GM12875 (cell line): ENCODE measurements at regions not wholly inside any gene's neighbourhood (a gene's known extent, or its start where the extent isn't known, plus 50 kb on each side); places are given as distances from the start of the nearest gene placed in this dataset.
"Not testable (repeated sequence)": the region's sequence is repeated elsewhere in the genome, so short reads cannot be mapped to it uniquely, and the experiment has no call there.

Experiments
- H3K4me3 ChIP-seq: one replicate; pipeline ENCODE4 v1.5.1; 2011; ENCODE audit warnings: low read depth, low read length, control low read depth
- TF ChIP-seq, protein P1 (sequence below): IDR thresholded peaks from 2 replicates; pipeline ENCODE4 v1.5.1; 2011; ENCODE audit warnings: low read depth, mild to moderate bottlenecking, control low read depth, inconsistent platforms, low read length, moderate library complexity, borderline replicate concordance; ENCODE audit not compliant: insufficient read depth

DNA sequence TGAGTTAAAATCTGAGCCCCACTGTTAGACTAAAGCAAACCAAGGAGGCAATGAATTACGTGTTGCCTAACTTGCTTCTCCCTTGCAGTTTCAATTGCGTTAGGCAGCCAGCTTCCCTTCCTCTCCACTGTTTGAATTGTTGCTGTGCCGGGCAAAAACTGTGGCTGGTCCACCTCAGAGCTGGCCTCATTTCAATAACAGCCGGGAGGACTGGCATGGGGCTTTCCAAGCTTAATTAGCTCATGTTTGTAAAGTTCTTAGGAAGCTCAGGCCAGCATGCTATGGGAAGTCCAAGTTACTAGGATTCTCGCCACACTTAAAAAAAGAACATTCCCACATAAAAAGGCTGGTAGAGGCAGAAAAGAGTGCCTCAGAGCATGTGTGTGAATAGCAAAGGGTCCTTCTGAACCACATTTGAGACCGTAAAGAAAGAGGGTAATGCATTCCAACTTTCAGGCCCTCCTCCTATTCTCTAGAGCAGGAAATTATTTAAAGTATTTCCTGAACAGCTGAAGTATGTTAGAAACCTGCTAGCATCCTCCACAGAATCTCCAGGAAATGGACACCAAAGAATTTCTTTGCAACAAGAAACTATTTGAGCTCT lies 79.0 kb upstream of the SMURF2 start:
- TF ChIP-seq, protein P1, sequence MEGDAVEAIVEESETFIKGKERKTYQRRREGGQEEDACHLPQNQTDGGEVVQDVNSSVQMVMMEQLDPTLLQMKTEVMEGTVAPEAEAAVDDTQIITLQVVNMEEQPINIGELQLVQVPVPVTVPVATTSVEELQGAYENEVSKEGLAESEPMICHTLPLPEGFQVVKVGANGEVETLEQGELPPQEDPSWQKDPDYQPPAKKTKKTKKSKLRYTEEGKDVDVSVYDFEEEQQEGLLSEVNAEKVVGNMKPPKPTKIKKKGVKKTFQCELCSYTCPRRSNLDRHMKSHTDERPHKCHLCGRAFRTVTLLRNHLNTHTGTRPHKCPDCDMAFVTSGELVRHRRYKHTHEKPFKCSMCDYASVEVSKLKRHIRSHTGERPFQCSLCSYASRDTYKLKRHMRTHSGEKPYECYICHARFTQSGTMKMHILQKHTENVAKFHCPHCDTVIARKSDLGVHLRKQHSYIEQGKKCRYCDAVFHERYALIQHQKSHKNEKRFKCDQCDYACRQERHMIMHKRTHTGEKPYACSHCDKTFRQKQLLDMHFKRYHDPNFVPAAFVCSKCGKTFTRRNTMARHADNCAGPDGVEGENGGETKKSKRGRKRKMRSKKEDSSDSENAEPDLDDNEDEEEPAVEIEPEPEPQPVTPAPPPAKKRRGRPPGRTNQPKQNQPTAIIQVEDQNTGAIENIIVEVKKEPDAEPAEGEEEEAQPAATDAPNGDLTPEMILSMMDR = no peak
- H3K4me3 ChIP-seq = no peak overlapping the region

DNA sequence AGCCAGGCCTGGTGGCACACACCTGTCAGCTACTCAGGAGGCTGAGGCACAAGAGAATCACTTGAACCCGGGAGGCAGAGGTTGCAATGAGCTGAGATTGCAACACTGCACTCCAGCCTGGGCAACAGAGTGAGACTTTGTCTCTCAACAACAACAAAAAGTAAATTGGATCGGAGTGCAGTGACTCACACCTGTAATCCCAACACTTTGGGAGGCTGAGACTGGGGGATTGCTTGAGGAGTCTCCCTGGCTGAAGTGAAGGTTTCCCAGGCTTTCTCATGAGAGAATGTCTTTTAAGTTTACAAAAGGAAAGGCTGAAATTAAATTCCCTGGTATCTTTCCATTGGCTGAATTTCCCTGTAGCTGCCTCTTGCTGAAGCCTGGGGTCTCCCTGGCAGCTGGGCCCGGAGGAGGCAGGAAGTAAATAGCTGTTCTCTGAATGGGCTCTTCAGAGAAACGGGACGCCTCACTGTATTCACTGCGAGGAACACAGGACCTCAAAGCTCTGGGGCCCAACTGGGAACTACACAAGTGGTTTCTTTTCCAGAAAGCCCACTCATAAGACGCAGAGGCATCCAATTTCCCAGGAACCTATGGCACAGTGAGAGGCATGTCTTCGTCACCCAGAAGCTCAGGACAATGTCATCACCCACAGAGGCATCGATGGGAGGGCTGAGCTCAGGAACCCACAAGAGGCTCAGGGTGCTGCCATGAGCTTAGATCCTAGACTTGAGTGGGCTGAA lies 77.4 kb upstream of the SMURF2 start:
- TF ChIP-seq, protein P1 = no peak
- H3K4me3 ChIP-seq = no peak overlapping the region

DNA sequence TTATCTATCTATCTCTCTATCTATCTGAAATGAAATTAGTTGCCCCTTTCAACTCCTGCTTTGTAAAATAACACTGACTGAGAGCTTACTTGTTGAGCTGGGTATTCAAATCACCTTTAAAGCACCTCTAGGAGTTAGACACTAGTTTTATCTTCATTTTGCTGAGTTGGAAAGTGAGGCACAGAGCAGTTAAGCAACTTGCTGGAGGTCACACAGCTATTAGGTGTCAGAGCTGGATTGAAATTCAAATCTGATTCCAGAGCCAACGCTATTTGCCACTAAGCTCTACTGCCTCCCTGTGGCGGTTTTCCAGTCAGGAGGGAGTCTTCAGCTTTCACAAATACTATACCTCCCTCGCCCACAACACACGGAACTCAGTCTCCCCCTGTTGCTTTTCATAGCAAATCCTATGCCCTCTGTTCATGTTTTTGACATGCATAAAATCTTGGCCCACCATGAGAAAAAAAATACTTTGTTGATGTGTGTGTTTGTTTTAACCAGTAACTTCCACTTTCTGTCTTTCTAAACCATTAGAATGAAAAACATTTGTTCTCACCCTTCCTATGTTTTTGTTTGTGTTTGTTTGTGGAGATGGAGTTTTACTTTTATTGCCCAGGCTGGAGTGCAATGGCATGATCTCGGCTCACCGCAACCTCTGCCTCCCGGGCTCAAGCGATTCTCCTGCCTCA lies 74.8 kb upstream of the SMURF2 start:
- TF ChIP-seq, protein P1 = peak; percentile 54
- H3K4me3 ChIP-seq = no peak overlapping the region

DNA sequence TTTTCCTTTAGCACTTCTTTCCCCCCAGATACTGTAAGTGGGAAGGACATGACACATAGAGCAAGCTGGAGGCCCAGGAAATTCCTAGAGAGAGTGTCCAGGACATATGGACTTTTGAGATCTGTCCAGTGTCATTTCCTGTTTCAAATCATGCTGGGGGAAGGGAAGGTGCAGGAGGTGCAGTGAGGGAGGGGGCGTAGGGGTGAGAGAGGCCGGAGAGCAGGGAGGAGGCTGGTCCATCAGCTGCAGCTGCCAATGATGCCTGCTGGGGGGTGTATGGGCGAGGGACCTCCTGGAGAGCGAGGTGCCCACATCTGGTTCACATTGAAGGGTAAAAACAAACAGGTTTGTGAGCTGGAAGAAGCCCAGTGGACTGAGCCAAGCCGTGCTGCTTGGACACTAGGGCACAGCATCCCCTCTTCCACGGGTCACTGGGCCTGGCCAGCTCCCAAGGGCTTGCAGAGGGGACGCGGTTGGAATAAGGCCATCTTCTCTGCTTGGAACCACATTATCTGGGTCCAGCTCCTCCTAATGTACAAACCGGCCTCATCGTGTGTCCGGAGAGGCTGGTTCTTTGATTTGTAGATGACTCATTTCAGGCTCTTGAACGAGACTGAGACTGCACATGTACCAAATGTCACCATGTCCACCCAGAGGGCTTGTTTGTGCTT lies 70.4 kb upstream of the SMURF2 start:
- TF ChIP-seq, protein P1 = no peak
- no peak overlapping the region for H3K4me3 ChIP-seq

DNA sequence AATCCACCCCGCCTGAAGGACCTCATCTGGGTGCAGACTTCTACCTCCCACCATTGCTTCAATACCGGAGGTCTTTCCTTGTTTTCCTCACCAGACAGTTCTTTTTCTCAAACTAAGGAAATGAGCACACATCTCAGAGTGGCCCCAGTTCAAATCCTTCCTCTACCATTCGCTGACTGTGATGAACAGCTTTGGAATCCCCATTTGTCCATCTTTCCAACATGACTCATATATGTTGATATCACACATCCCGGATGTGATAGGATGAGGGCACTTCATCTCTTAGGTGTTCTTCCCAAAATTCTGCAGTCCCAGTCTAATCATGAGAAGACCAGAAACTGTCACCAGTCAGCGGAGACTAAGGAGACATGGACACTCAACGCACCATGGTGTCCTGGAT lies 67.9 kb upstream of the SMURF2 start:
- H3K4me3 ChIP-seq = not testable (repeated sequence)

DNA sequence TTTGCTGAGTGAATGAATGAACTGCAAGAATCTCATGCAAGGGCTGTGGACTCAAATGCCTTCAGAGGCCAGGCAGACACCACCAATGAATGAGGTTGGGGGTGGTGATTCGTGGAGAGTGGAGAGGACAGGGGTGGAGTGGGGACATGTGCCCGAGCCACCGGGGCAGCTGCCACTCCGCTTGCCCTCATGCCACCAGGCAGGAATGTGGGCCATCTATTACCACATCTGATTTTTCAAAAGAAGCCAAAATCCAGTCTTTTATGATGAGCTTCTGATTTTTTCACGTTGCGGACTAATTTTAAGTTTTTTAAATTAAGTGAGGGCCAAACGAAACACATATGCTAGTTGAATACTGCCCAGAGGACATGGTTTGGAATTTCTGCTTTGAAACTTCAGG lies 67.1 kb upstream of the SMURF2 start:
- no peak overlapping the region for H3K4me3 ChIP-seq
- TF ChIP-seq, protein P1 = no peak

DNA sequence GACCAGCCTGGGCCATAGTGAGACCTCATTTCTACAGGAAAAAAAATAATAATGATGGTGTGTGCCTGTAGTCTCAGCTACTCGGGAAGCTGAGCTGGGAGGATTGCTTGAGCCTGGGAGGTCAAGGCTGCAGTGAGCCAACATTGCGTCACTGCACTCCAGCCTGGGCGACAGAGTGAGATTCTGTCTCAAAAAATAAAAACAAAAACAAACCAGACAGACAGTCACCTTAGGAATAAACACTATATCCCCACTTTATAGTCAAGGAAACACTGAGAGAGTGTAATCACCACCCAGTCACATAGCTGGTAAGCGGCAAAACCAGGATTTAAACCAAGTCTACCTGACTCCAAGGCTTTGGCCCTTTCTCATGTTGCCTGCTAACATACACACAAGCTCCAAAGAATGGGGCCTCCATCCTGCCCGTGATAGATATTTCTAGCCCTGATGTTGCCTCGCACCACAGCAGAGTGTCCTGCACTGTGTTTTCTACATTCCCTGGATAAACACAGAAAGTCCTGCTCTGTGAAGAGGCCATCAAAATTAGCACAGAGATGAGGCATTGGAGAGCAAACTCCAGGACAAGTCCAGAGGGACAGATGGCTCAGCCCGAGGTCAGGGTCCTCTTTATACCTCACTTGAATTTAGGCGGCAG lies 66.1 kb upstream of the SMURF2 start:
- TF ChIP-seq, protein P1 = no peak
- H3K4me3 ChIP-seq = no peak overlapping the region

DNA sequence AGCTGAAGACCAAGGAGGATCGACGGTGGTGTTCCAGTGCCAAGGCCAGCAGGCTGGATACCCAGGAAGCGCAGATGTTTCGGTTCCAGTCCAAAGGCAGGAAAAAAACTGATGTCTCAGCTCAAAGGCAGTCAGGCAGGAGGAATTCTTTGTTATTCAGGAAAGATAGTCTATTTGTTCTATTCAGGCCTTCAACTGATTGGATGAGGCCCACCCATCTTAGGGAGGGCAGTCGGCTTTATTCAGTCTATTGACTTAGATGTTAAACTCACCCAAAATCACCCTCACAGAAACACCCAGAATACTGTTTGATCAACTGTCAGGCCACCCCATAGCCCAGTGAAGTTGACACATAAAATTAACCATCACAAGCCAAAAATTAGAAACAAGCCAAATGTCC lies 63.9 kb upstream of the SMURF2 start:
- H3K4me3 ChIP-seq = not testable (repeated sequence)

DNA sequence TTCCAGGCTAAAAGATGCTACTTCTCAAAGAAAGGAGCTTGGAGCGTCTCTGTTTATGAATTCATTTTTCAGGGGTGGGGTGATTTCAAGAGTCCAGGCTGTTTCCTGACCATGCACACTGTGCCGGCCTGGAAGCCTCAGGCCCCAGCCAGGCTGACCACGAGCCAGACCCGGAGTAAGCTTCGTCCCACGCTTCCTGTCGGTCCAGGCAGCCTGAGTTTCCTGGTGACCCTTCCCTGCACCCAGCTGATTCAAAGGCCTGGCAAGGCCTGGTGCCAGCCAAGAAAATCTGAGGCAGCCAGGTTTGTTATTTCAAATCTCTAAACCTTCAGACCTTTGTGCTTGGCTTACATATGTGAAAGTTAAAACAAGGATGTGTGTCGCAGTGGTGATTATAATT lies 62.1 kb upstream of the SMURF2 start:
- not testable (repeated sequence) for H3K4me3 ChIP-seq
